K562 (cell line): ENCODE measurements at regions not wholly inside any gene's neighbourhood (a gene's known extent, or its start where the extent isn't known, plus 50 kb on each side); places are given as distances from the start of the nearest gene placed in this dataset.

Source experiments
- ATAC-seq: fragments of 200-7000 bp; cut with Tn5 transposase; 3 replicates; pipeline ENCODE4 v1.9.1; 2020; ENCODE audit warnings: moderate library complexity
- BruUV-seq: library from RNA; stranded (reverse); fragments of 400-500 nt; replicated peaks from 2 replicates; lab custom pipeline; 2021; lab: Mats Ljungman, UMichigan
- CTCF ChIA-PET: fragments of 300-600 bp; formaldehyde crosslinking; extraction: SDS; loops from one replicate; lab custom pipeline; 2021; ENCODE audit warnings: low intra/inter-chr PET ratio; lab: Yijun Ruan, JAX
- POLR2A ChIA-PET: fragments of 300-600, 350-650 bp; sonication (Branson Sonifier 250); formaldehyde crosslinking; extraction: SDS; loops from one replicate; lab custom pipeline; 2021; ENCODE audit warnings: antibody characterized with exemption, inconsistent platforms; lab: Yijun Ruan, JAX
- DNase-seq, 4 experiments: peaks; one replicate each; pipeline versions ENCODE4 v3.0.0 to v3.0.0-alpha.2; 2011 to 2018; ENCODE audit warnings: low spot score in 3 of 4, mixed read lengths in 3 of 4; ENCODE audit errors: extremely low read depth in 1 of 4
- FAIRE-seq: peaks from 2 replicates; lab custom pipeline; 2011; peaks lifted over from hg19 to GRCh38; lab: Jason Lieb, UNC
- H2AFZ ChIP-seq: 2 replicates; pipeline ENCODE4 v1.6.0; 2011; ENCODE audit warnings: low read depth, low read length, control low read depth, inconsistent platforms
- H3K27ac ChIP-seq: fragments of 200-600 bp; 3 replicates; pipeline ENCODE4 v1.8.0; 2011; ENCODE audit warnings: low read depth, mild to moderate bottlenecking, control low read depth, inconsistent platforms, low read length, moderate library complexity, mixed read lengths; ENCODE audit errors: extremely low read depth
- H3K27me3 ChIP-seq, 2 experiments: fragments of 300-600 bp in 1 of 2; 2 replicates in 1 of 2; 3 replicates in 1 of 2; pipeline versions ENCODE4 v1.6.0 to v1.8.0; 2011; ENCODE audit warnings: inconsistent platforms in 2 of 2, low read length in 2 of 2, mild to moderate bottlenecking in 1 of 2, mixed read lengths in 1 of 2, moderate library complexity in 1 of 2; ENCODE audit not compliant: control insufficient read depth in 2 of 2, insufficient read depth in 2 of 2
- H3K36me3 ChIP-seq: fragments of 300-600 bp; 3 replicates; pipeline ENCODE4 v1.8.0; 2011; ENCODE audit warnings: mild to moderate bottlenecking, low read length, inconsistent platforms; ENCODE audit not compliant: control insufficient read depth, insufficient read depth
- H3K4me1 ChIP-seq, 2 experiments: fragments of 200-600 bp in 1 of 2; replicated peaks in 1 of 2; 2 replicates in 1 of 2; 3 replicates in 1 of 2; pipeline versions ENCODE4 v1.5.1 to v1.8.0; 2011; ENCODE audit warnings: inconsistent platforms in 2 of 2, low read length in 2 of 2, mild to moderate bottlenecking in 1 of 2, mixed read lengths in 1 of 2, moderate library complexity in 1 of 2; ENCODE audit not compliant: control insufficient read depth in 2 of 2, insufficient read depth in 2 of 2
- H3K4me2 ChIP-seq: 2 replicates; pipeline ENCODE4 v1.6.1; 2011; ENCODE audit warnings: low read length, control low read depth, inconsistent platforms, mixed read lengths; ENCODE audit not compliant: insufficient read depth
- H3K4me3 ChIP-seq: fragments of 200-600 bp; sonication (generic), shearing (Covaris generic); 2 replicates; pipeline ENCODE4 v1.5.1; 2016; ENCODE audit warnings: control low read depth, inconsistent platforms
- H3K79me2 ChIP-seq: fragments of 200-600 bp; 3 replicates; pipeline ENCODE4 v1.8.0; 2011; ENCODE audit warnings: low read length, inconsistent platforms; ENCODE audit not compliant: control insufficient read depth, insufficient read depth
- H3K9ac ChIP-seq, 2 experiments: 2 replicates each; pipeline versions ENCODE4 v1.6.0 to v1.6.1; 2011; ENCODE audit warnings: low read depth in 2 of 2, low read length in 2 of 2, control low read depth in 1 of 2, inconsistent platforms in 1 of 2, mild to moderate bottlenecking in 1 of 2, mixed read lengths in 1 of 2; ENCODE audit not compliant: insufficient read depth in 1 of 2
- H3K9me1 ChIP-seq: one replicate; pipeline ENCODE4 v1.6.0; 2011; ENCODE audit warnings: inconsistent platforms, mild to moderate bottlenecking, low read length, moderate library complexity; ENCODE audit not compliant: control insufficient read depth, insufficient read depth
- H3K9me3 ChIP-seq: replicated peaks from 2 replicates; pipeline ENCODE4 v1.5.1; 2011; ENCODE audit warnings: low read depth, low read length, inconsistent platforms; ENCODE audit not compliant: control insufficient read depth, insufficient read depth
- H4K20me1 ChIP-seq: replicated peaks from 2 replicates; pipeline ENCODE4 v1.6.1; 2011; ENCODE audit warnings: low read length, inconsistent platforms, mixed read lengths; ENCODE audit not compliant: control insufficient read depth, insufficient read depth
- ARHGAP35 ChIP-seq: fragments of 450-650 bp; IDR thresholded peaks from 2 replicates; pipeline ENCODE4 v1.6.1; 2018; ENCODE audit not compliant: partially characterized antibody
- CBX5 ChIP-seq: IDR thresholded peaks from 2 replicates; pipeline ENCODE4 v1.6.1; 2014; ENCODE audit warnings: low read depth, borderline replicate concordance
- LEF1 ChIP-seq: fragments of 450-650 bp; IDR thresholded peaks from 2 replicates; pipeline ENCODE4 v1.6.1; 2016; ENCODE audit warnings: mild to moderate bottlenecking
- MBD1 ChIP-seq: fragments of 250-450 bp; sonication (Bioruptor Pico); IDR thresholded peaks from 2 replicates; pipeline ENCODE4 v1.8.0; 2022; ENCODE audit warnings: inconsistent platforms
- MCM5 ChIP-seq: fragments of 450-650 bp; IDR thresholded peaks from 2 replicates; pipeline ENCODE4 v1.6.1; 2016; ENCODE audit warnings: low read depth
- POLR2B ChIP-seq: fragments of 450-650 bp; IDR thresholded peaks from 2 replicates; pipeline ENCODE4 v1.6.1; 2018; ENCODE audit warnings: low read depth; ENCODE audit not compliant: partially characterized antibody
- POLR3G ChIP-seq: IDR thresholded peaks from 2 replicates; pipeline ENCODE4 v1.6.1; 2011; ENCODE audit not compliant: insufficient read length, insufficient replicate concordance; ENCODE audit errors: extremely low read depth
- WGBS: fragments of 100-300 bp; shearing (Covaris generic); methylation state at CpG from one replicate; pipeline ENCODE4 v1.1.6; 2016; ENCODE audit warnings: low coverage, mixed read lengths; ENCODE audit not compliant: insufficient coverage; ENCODE audit errors: missing lambda C conversion rate; 5-methylcytosine and 5-hydroxymethylcytosine counted together
- in situ Hi-C: fragments of 300-500 bp; cut with MboI; formaldehyde crosslinking; loops from 4 replicates; pipeline ENCODE4 v1.15.0; 2018; ENCODE audit warnings: inconsistent platforms, mixed read lengths
- intact Hi-C: fragments of 100-400 bp; cut with micrococcal nuclease; formaldehyde crosslinking; loops from 2 replicates; pipeline ENCODE4 v1.14.2; 2022
- TF ChIP-seq, protein P1 (sequence below): fragments of 450-650 bp; formaldehyde crosslinking; IDR thresholded peaks from 2 replicates; pipeline ENCODE4 v1.4.0; 2022; ENCODE audit warnings: mild to moderate bottlenecking, moderate library complexity
- TF ChIP-seq, protein P2 (sequence below): fragments of 450-650 bp; IDR thresholded peaks from 2 replicates; pipeline ENCODE4 v1.6.1; 2016; ENCODE audit warnings: mild to moderate bottlenecking, moderate library complexity

- TF ChIP-seq MBD1 (CRISPR knock-in tag): no peak
- no peak for TF ChIP-seq POLR2B
- TF ChIP-seq CBX5: no peak
Observed at GRCh38 chr18:41009926-41010325, 945.1 kb upstream of the PIK3C3 start (continued).

GRCh38 chr18:41004324-41004723 is 950.7 kb upstream of the PIK3C3 start:
- no peak overlapping the region for H3K9ac ChIP-seq
- no peaks in the 10 kb centered on the region for H3K36me3 ChIP-seq
- CTCF ChIA-PET: no interaction called here
- DNase-seq (no peak), ATAC-seq (no peak), FAIRE-seq (no peak)
- WGBS: 0% methylated on average over 3 of the region's 3 CpGs
- intact Hi-C loops (no loop called here), in situ Hi-C loops (no loop called here)
- no peak overlapping the region for H3K27ac ChIP-seq
- no peaks in the 10 kb centered on the region for H3K27me3 ChIP-seq
- no peaks in the 10 kb centered on the region for H3K79me2 ChIP-seq
- H3K4me3 ChIP-seq: no peak overlapping the region
- POLR2A ChIA-PET: no interaction called here
- no peaks in the 10 kb centered on the region for H4K20me1 ChIP-seq
- H3K4me1 ChIP-seq: no peaks in the 10 kb centered on the region
- no TSS peak for BruUV-seq
- no peaks in the 10 kb centered on the region for H3K9me1 ChIP-seq
- no peak overlapping the region for H3K4me2 ChIP-seq
- no peaks in the 10 kb centered on the region for H3K9me3 ChIP-seq
- H2AFZ ChIP-seq: no peak overlapping the region
- no peak for TF ChIP-seq LEF1
- TF ChIP-seq, protein P1, sequence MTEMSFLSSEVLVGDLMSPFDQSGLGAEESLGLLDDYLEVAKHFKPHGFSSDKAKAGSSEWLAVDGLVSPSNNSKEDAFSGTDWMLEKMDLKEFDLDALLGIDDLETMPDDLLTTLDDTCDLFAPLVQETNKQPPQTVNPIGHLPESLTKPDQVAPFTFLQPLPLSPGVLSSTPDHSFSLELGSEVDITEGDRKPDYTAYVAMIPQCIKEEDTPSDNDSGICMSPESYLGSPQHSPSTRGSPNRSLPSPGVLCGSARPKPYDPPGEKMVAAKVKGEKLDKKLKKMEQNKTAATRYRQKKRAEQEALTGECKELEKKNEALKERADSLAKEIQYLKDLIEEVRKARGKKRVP (CRISPR knock-in tag): no peak
- TF ChIP-seq, protein P2, sequence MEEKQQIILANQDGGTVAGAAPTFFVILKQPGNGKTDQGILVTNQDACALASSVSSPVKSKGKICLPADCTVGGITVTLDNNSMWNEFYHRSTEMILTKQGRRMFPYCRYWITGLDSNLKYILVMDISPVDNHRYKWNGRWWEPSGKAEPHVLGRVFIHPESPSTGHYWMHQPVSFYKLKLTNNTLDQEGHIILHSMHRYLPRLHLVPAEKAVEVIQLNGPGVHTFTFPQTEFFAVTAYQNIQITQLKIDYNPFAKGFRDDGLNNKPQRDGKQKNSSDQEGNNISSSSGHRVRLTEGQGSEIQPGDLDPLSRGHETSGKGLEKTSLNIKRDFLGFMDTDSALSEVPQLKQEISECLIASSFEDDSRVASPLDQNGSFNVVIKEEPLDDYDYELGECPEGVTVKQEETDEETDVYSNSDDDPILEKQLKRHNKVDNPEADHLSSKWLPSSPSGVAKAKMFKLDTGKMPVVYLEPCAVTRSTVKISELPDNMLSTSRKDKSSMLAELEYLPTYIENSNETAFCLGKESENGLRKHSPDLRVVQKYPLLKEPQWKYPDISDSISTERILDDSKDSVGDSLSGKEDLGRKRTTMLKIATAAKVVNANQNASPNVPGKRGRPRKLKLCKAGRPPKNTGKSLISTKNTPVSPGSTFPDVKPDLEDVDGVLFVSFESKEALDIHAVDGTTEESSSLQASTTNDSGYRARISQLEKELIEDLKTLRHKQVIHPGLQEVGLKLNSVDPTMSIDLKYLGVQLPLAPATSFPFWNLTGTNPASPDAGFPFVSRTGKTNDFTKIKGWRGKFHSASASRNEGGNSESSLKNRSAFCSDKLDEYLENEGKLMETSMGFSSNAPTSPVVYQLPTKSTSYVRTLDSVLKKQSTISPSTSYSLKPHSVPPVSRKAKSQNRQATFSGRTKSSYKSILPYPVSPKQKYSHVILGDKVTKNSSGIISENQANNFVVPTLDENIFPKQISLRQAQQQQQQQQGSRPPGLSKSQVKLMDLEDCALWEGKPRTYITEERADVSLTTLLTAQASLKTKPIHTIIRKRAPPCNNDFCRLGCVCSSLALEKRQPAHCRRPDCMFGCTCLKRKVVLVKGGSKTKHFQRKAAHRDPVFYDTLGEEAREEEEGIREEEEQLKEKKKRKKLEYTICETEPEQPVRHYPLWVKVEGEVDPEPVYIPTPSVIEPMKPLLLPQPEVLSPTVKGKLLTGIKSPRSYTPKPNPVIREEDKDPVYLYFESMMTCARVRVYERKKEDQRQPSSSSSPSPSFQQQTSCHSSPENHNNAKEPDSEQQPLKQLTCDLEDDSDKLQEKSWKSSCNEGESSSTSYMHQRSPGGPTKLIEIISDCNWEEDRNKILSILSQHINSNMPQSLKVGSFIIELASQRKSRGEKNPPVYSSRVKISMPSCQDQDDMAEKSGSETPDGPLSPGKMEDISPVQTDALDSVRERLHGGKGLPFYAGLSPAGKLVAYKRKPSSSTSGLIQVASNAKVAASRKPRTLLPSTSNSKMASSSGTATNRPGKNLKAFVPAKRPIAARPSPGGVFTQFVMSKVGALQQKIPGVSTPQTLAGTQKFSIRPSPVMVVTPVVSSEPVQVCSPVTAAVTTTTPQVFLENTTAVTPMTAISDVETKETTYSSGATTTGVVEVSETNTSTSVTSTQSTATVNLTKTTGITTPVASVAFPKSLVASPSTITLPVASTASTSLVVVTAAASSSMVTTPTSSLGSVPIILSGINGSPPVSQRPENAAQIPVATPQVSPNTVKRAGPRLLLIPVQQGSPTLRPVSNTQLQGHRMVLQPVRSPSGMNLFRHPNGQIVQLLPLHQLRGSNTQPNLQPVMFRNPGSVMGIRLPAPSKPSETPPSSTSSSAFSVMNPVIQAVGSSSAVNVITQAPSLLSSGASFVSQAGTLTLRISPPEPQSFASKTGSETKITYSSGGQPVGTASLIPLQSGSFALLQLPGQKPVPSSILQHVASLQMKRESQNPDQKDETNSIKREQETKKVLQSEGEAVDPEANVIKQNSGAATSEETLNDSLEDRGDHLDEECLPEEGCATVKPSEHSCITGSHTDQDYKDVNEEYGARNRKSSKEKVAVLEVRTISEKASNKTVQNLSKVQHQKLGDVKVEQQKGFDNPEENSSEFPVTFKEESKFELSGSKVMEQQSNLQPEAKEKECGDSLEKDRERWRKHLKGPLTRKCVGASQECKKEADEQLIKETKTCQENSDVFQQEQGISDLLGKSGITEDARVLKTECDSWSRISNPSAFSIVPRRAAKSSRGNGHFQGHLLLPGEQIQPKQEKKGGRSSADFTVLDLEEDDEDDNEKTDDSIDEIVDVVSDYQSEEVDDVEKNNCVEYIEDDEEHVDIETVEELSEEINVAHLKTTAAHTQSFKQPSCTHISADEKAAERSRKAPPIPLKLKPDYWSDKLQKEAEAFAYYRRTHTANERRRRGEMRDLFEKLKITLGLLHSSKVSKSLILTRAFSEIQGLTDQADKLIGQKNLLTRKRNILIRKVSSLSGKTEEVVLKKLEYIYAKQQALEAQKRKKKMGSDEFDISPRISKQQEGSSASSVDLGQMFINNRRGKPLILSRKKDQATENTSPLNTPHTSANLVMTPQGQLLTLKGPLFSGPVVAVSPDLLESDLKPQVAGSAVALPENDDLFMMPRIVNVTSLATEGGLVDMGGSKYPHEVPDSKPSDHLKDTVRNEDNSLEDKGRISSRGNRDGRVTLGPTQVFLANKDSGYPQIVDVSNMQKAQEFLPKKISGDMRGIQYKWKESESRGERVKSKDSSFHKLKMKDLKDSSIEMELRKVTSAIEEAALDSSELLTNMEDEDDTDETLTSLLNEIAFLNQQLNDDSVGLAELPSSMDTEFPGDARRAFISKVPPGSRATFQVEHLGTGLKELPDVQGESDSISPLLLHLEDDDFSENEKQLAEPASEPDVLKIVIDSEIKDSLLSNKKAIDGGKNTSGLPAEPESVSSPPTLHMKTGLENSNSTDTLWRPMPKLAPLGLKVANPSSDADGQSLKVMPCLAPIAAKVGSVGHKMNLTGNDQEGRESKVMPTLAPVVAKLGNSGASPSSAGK: no peak
- no peak for TF ChIP-seq MCM5
- TF ChIP-seq ARHGAP35: no peak
- TF ChIP-seq POLR3G: no peak
